GM12891 (cell line): ENCODE measurements at regions not wholly inside any gene's neighbourhood (a gene's known extent, or its start where the extent isn't known, plus 50 kb on each side); places are given as distances from the start of the nearest gene placed in this dataset.

Experiments
- POLR2A ChIP-seq: IDR thresholded peaks from 2 replicates; pipeline ENCODE4 v1.6.1; 2011; ENCODE audit warnings: low read depth, low read length, control low read depth
- POLR2AphosphoS5 ChIP-seq: IDR thresholded peaks from 2 replicates; pipeline ENCODE4 v1.6.1; 2011; ENCODE audit warnings: low read depth, low read length, control low read depth
- SPI1 ChIP-seq: IDR thresholded peaks from 2 replicates; pipeline ENCODE4 v1.6.1; 2011; ENCODE audit warnings: low read depth, low read length, control low read depth
- TAF1 ChIP-seq: IDR thresholded peaks from 2 replicates; pipeline ENCODE4 v1.6.1; 2011; ENCODE audit warnings: low read depth, low read length, control low read depth

- TF ChIP-seq POLR2AphosphoS5 (no peak), POLR2A (no peak), SPI1 (peak; percentile 85), TAF1 (no peak)
These were observed 196.1 kb downstream of the TRIM27 start for GRCh38 chr6:28727559-28728211.
